Lung (tissue), 11 donors: ENCODE measurements at regions not wholly inside any gene's neighbourhood (a gene's known extent, or its start where the extent isn't known, plus 50 kb on each side); places are given as distances from the start of the nearest gene placed in this dataset.

ENCODE experiments used
- ATAC-seq: fragments of 200-7000 bp; cut with Tn5 transposase; one replicate; pipeline ENCODE4 v1.9.1; 2020; ENCODE audit warnings: moderate number of reproducible peaks; ENCODE audit not compliant: insufficient read depth, low FRiP score
- DNase-seq, 3 donors: peaks; one replicate each; pipeline ENCODE4 v3.0.0-alpha.2; 2013 to 2017
- H3K27ac ChIP-seq, 2 donors: one replicate each; pipeline ENCODE4 v1.5.1; 2013; ENCODE audit warnings: mild to moderate bottlenecking in 2 of 2, moderate library complexity in 2 of 2, control low read depth in 1 of 2, inconsistent platforms in 1 of 2, low read depth in 1 of 2, low read length in 1 of 2
- H3K27me3 ChIP-seq, 3 donors: one replicate each; pipeline ENCODE4 v1.5.1; 2013; ENCODE audit warnings: low read length in 2 of 3; ENCODE audit not compliant: control insufficient read depth in 3 of 3, insufficient read depth in 3 of 3
- H3K36me3 ChIP-seq, 4 donors: one replicate each; pipeline ENCODE4 v1.5.1; 2013; ENCODE audit warnings: low read length in 4 of 4, mild to moderate bottlenecking in 1 of 4, moderate library complexity in 1 of 4; ENCODE audit not compliant: control insufficient read depth in 4 of 4, insufficient read depth in 4 of 4
- H3K4me1 ChIP-seq, 5 donors: one replicate each; pipeline ENCODE4 v1.5.1; 2013; ENCODE audit warnings: low read length in 5 of 5, mild to moderate bottlenecking in 2 of 5, moderate library complexity in 1 of 5; ENCODE audit not compliant: control insufficient read depth in 5 of 5, insufficient read depth in 5 of 5
- H3K4me3 ChIP-seq: one replicate; pipeline ENCODE4 v1.5.1; 2013; ENCODE audit warnings: mild to moderate bottlenecking, control low read depth, moderate library complexity
- H3K9ac ChIP-seq, 2 donors: one replicate each; pipeline ENCODE4 v1.5.1; 2013; ENCODE audit warnings: low read length in 2 of 2, control low read depth in 1 of 2; ENCODE audit not compliant: insufficient read depth in 1 of 2
- H3K9me3 ChIP-seq, 4 donors: one replicate each; pipeline ENCODE4 v1.5.1; 2013; ENCODE audit warnings: low read length in 3 of 4, mild to moderate bottlenecking in 1 of 4, moderate library complexity in 1 of 4; ENCODE audit not compliant: control insufficient read depth in 4 of 4, insufficient read depth in 3 of 4
- WGBS, 2 donors: extraction: QIAGEN DNeasy Blood & Tissue Kit; methylation state at CpG; one replicate each; pipeline ENCODE4 v1.1.7; 2013; 5-methylcytosine and 5-hydroxymethylcytosine counted together
- TF ChIP-seq, protein P1 (sequence below): IDR thresholded peaks from 2 replicates; pipeline ENCODE4 v1.5.1; 2012; ENCODE audit warnings: mild to moderate bottlenecking; ENCODE audit errors: control extremely low read depth, extremely low read depth
- donor health status: control.
- donor health status: control.
- donor health status: Bipolar disorder and iron deficiency.
- donor health status: healthy.
- donor health status: DM: yes; HTN: yes; CAD: no.

- Histone ChIP-seq H3K27ac (no peak overlapping the region), H3K9me3 (no peaks in the 10 kb centered on the region), H3K4me3 (no peak overlapping the region), H3K27me3 (no peaks in the 10 kb centered on the region), H3K36me3 (no peaks in the 10 kb centered on the region), H3K4me1 (peaks cover 0 to 4% (median 0%) of the 10 kb centered on the region in 5 donors), H3K9ac (no peak overlapping the region)
- DNase-seq (peak in 2 of 3 donors; percentile 25 to 53), ATAC-seq (no peak)
- WGBS, 2 donors: 67 to 72% methylated on average over 6 of the region's 6 CpGs
- TF ChIP-seq, protein P1, sequence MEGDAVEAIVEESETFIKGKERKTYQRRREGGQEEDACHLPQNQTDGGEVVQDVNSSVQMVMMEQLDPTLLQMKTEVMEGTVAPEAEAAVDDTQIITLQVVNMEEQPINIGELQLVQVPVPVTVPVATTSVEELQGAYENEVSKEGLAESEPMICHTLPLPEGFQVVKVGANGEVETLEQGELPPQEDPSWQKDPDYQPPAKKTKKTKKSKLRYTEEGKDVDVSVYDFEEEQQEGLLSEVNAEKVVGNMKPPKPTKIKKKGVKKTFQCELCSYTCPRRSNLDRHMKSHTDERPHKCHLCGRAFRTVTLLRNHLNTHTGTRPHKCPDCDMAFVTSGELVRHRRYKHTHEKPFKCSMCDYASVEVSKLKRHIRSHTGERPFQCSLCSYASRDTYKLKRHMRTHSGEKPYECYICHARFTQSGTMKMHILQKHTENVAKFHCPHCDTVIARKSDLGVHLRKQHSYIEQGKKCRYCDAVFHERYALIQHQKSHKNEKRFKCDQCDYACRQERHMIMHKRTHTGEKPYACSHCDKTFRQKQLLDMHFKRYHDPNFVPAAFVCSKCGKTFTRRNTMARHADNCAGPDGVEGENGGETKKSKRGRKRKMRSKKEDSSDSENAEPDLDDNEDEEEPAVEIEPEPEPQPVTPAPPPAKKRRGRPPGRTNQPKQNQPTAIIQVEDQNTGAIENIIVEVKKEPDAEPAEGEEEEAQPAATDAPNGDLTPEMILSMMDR: no peak
Observed at GRCh38 chr6:134446218-134446848, 128.4 kb upstream of the SGK1 start.

- Histone ChIP-seq H3K9ac (no peak overlapping the region), H3K27me3 (no peaks in the 10 kb centered on the region), H3K4me1 (peaks cover 0 to 4% (median 0%) of the 10 kb centered on the region in 5 donors), H3K36me3 (no peaks in the 10 kb centered on the region), H3K27ac (no peak overlapping the region), H3K9me3 (no peaks in the 10 kb centered on the region), H3K4me3 (no peak overlapping the region)
- 63 to 70% methylated on average over 4 of the region's 4 CpGs for WGBS, 2 donors
- no peak for DNase-seq
- TF ChIP-seq, protein P1: no peak
- no peak for ATAC-seq
Observed at GRCh38 chr6:134443009-134443408, 125.1 kb upstream of the SGK1 start.

DNA sequence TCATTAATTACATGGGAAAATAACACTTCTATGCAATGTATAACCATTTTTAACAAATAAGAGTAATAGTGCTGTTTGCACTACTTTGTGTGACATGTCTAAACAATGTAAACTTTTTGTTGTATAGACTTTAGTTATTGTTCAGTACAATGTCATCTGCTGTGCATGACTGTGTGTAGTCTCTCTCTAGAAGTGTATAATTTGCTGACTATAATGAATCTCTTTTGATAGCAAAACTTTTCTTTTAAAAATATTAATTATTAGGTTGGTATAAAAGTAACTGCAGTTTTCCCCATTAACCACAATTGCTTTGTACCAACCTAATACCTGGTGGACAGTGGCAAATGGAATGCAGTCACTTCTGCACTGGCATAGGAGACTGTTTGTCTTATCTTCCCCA lies 124.2 kb upstream of the SGK1 start:
- Histone ChIP-seq H3K27me3 (no peaks in the 10 kb centered on the region), H3K27ac (no peak overlapping the region), H3K4me1 (peaks cover 0 to 1% (median 0%) of the 10 kb centered on the region in 5 donors), H3K4me3 (no peak overlapping the region), H3K36me3 (no peaks in the 10 kb centered on the region), H3K9me3 (no peaks in the 10 kb centered on the region), H3K9ac (no peak overlapping the region)
- ATAC-seq (no peak), DNase-seq (no peak)
- TF ChIP-seq, protein P1: no peak

GRCh38 chr6:134438837-134439236 lies 120.9 kb upstream of the SGK1 start:
- DNase-seq (no peak), ATAC-seq (no peak)
- Histone ChIP-seq H3K9me3 (no peaks in the 10 kb centered on the region), H3K4me1 (peaks cover 0 to 3% (median 0%) of the 10 kb centered on the region in 5 donors), H3K27me3 (no peaks in the 10 kb centered on the region), H3K36me3 (no peaks in the 10 kb centered on the region), H3K27ac (no peak overlapping the region), H3K4me3 (no peak overlapping the region), H3K9ac (no peak overlapping the region)
- TF ChIP-seq, protein P1: no peak
- 77 to 85% methylated on average over 5 of the region's 5 CpGs for WGBS, 2 donors
